ENCODE measurements at regions not wholly inside any gene's neighbourhood (a gene's known extent, or its start where the extent isn't known, plus 50 kb on each side); places are given as distances from the start of the nearest gene placed in this dataset.

- DNase-seq, result no peak
Measured at GRCh38 chr13:97562962-97563361, 129.0 kb downstream of the RAP2A start.

GRCh38 chr13:97564956-97565355, 131.0 kb downstream of the RAP2A start:
- DNase-seq, result no peak

- no peak for DNase-seq
Measured at GRCh38 chr13:97565906-97566305, 131.9 kb downstream of the RAP2A start.

- no peak for DNase-seq
Measured at GRCh38 chr13:97566907-97567306, 132.9 kb downstream of the RAP2A start.

DNA sequence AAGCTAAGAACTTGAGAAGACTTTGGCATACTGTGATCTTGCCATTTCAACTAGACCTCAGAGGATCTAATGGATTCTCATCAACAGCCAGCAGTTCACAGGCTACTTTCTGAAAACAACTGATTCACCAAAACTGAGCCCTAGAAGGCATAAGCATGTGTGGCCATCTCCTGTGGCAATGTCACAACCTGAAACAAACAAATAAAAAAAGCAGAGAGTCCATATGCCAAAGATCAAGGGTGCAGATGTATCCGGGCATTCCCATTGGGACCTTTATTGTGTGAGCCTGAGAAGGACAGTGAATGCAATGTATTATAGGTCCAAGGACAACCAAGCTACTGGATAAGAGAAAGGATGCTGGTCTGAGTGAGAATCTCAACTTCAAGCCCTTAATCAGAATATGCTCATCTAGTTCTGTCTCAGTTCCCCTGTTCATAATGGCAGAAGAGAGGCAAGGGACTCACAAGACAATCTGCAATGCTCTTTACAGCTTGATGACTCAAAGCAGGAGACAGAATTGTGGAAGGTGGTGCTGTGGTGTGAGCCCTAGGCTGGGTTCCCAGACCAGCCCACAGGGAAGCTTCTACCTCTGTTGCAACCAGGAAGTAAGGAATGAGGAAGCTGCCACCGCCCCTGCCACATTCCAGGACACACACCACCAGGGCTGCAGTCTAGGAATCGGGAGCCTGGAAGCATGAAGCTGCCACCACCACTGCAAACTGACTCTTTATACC, 133.7 kb downstream of the RAP2A start:
- no peak for DNase-seq

- DNase-seq, result no peak
Measured at GRCh38 chr13:97568850-97569249, 134.9 kb downstream of the RAP2A start.

DNA sequence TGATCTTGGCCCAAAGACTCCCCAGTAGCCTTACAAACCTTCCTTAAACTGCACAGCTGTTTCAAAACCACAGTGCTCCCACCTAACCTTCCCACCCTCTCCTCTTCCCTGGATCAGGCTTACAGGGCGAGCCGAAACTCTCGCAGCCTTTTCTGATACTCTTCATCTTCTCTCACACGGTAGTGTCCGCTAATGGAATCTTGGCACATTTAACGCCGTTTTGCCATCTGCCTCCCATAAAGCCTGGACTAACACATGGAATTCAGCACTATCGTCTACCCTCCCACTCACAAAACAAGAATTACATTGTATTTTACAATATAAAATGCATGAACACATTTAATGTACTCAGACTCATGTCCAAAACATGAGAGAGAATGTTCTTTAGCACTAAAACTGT, 135.9 kb downstream of the RAP2A start:
- DNase-seq, result no peak

- DNase-seq, result no peak
Measured at GRCh38 chr13:97570442-97570841, 136.5 kb downstream of the RAP2A start.

- no peak for DNase-seq
Measured at GRCh38 chr13:97573011-97573410, 139.0 kb downstream of the RAP2A start.

GRCh38 chr13:97574926-97575325, 141.0 kb downstream of the RAP2A start:
- no peak for DNase-seq

DNA sequence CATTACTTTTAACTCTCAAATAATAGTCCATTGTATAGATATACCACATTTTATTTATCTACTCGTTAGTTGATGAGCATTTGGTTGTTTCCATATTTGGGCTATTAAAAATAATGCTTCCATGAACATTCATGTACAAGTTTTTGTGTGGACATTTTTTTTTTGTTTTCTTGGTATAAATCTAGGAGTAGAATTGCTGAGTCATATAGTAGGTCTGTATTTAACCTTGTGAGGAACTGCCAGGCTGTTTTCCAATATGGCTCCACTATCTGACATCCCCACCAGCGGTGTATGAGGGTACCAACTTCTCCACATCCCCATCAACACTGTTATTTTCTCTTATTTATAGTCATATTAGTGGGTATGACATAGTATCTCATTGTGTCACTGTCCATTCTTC, 143.1 kb downstream of the RAP2A start:
- DNase-seq, result no peak

GRCh38 chr13:97582170-97582569, 148.2 kb downstream of the RAP2A start:
- no peak for DNase-seq

GRCh38 chr13:97583907-97584497, 150.0 kb downstream of the RAP2A start:
- DNase-seq, result no peak

DNA sequence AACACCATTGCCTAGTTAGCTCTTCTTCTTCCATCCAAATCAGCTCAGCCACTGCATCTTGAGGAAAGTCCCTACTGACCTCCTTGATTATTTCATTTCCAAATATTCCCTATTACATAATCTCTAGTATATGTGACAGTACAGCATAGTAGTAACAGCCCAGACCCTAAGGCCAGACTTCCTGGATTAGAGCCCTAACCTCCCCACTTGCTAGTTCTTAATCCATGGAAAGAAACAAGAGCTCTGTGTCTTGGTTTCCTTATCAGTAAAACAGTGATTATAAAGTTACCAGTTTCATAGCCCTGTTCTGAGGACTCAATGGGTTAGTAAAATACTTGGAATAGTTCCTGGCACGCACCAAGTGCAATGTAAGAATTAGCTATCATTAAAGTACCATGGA, 153.0 kb downstream of the RAP2A start:
- DNase-seq, result no peak

DNA sequence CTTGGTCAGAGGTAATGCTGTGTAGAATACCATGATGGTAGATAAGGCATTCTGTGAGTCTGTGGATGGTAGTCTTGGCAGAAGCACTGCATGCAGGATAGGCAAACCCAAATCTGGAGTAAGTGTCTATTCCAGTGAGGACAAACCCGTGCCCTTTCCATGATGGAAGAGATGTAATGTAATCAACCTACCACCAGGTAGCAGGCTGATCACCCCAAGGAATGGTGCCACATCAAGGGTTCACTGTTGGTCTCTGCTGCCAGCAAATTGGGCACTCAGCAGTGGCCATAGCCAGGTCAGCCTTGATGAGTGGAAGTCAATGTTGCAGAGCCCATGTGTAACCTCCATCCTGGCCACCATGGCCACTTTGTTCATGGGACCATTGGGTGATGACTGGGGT, 155.0 kb downstream of the RAP2A start:
- no peak for DNase-seq

- DNase-seq, result peak; percentile 18
Measured at GRCh38 chr13:97600458-97601075, 166.6 kb downstream of the RAP2A start.

- no peak for DNase-seq
Measured at GRCh38 chr13:97615266-97615665, 181.3 kb downstream of the RAP2A start.

DNA sequence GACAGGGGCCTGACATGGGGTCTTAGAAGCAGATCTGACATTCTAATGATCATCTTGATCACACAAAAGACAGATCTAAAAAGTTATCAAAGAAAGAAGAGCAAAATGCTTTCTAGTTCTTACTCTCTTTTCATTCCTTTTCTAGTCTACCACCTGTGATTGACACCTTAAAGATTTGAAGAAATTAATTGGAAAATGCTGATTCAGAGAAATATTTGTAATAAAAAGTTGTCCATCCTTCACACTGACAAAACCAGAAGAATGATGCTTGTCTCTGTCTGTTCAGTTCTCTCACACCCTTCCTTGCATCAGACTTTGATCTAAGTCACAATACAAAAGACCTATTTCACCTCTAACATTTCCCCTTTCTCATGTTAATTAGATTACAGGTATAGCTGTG, 182.4 kb downstream of the RAP2A start:
- no peak for DNase-seq

- no peak for DNase-seq
Measured at GRCh38 chr13:97621025-97621424, 187.1 kb downstream of the RAP2A start.

GRCh38 chr13:97621631-97622030, 187.7 kb downstream of the RAP2A start:
- DNase-seq, result no peak

DNA sequence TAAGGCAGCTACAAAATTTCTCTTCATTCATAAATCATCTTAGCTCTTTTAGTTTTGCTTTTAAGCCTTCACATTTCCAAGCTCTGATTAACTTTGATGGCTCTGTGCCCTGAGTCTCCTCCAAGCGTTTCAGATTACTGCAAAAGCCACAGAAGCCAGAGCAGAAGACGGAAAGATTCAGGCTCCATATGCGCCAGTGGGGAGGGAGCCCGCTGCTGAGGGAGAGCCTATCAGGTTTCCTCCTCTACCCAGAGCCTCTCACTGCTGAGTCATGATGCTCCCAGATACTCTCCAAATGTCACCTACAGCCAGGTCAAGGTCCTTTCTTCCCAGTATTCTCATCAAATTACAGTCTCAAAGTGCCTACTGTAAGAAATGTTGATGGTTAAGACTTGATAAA, 193.6 kb downstream of the RAP2A start:
- DNase-seq, result peak; percentile 52

DNA sequence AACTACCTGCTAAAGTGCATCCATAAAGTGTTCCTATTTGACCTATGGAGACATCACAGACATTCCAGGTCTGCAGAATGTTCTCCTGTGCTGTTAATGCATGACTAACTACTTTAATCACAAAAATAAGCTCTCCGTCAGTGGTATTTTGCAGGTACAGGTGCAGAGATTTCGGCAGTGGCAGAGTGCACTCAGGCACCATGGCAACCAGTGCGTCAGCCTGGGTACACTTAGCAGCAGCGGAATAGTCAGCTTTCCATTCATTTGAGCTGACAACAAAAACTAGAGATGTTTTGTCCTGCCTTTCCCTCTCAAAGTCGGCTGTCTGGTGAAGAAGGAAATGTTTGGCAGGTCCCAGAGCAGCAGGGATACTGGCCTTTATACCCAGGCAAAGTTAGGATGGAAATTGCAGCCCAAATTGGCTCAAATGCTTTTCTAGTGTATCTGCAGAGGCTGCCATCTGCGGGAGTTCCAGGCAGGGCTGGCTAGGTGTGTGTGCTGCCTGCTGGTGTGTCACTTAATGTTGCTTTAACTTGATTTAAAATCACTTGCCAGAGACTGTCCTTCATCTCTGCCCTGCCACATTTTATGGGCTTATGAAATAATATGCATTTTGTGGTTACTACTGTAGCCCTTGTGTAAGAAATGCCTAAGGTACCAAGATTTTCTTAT, 195.8 kb downstream of the RAP2A start:
- peak; percentile 20 for DNase-seq

DNA sequence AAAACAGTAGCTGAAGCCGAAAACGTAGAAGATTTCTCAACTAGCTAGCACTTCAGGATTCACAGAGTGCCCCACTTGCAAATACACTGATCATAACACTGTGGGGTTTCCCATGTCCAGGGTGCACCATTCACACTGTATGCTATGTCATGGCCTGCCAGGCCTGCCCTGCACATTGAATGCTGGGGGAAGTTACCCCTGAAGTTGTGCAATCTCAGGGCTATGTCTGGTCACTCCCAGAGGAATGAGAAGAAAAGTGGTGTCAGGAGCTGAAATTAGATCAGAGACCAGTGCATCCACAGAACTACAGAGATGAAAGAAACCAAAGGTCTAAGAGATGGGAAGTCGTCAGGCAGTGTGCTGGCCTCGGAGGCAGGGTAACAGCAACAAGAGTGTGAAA, 196.8 kb downstream of the RAP2A start:
- DNase-seq, result no peak

- no peak for DNase-seq
Measured at GRCh38 chr13:97631158-97631557, 197.2 kb downstream of the RAP2A start.

Measured in NCI-H510A (cell line).